ENCODE measurements at regions not wholly inside any gene's neighbourhood (a gene's known extent, or its start where the extent isn't known, plus 50 kb on each side); places are given as distances from the start of the nearest gene placed in this dataset.

GRCh38 chr5:4625206-4625896 is 514.8 kb upstream of the ADAMTS16 start:
- no peaks in the 10 kb centered on the region for H3K9me3 ChIP-seq
- Mint-ChIP-seq H3K36me3 (ENCODE audit: insufficient read depth, unreplicated experiment) (no peaks in the 10 kb centered on the region), H3K27ac (ENCODE audit: unreplicated experiment) (no peak overlapping the region), H3K4me1 (ENCODE audit: low read depth, unreplicated experiment) (no peaks in the 10 kb centered on the region), H3K9me3 (ENCODE audit: unreplicated experiment) (peaks cover 8% of the 10 kb centered on the region), H3K4me3 (ENCODE audit: unreplicated experiment) (no peak overlapping the region), H3K27me3 (ENCODE audit: insufficient read depth, unreplicated experiment) (no peaks in the 10 kb centered on the region)
- no peaks in the 10 kb centered on the region for H3K36me3 ChIP-seq (ENCODE audit: control insufficient read depth, insufficient read depth, low read length)
- CTCF ChIA-PET, result no interaction called here
- no peak overlapping the region for H3K4me3 ChIP-seq (ENCODE audit: low read depth, low read length)
- H3K4me1 ChIP-seq, result no peaks in the 10 kb centered on the region
- TF ChIP-seq CTCF (IDR thresholded peaks at IDR 0.05; ENCODE audit: insufficient read depth in 1 of 2, low read depth in 1 of 2, low read length in 1 of 2, severe bottlenecking in 1 of 2, unreplicated experiment in 1 of 2), result no peak
- BruUV-seq (replicated peaks), result no TSS peak
- no peaks in the 10 kb centered on the region for H3K27me3 ChIP-seq (replicated peaks; ENCODE audit: control insufficient read depth, insufficient read depth, low read length)
- no peak for DNase-seq
- intact Hi-C loops (cut with micrococcal nuclease; ENCODE audit: unreplicated experiment), result no loop called here
- POLR2A ChIA-PET, result no interaction called here

- no TSS peak for BruUV-seq (replicated peaks)
- no peak for TF ChIP-seq CTCF (IDR thresholded peaks at IDR 0.05; ENCODE audit: insufficient read depth in 1 of 2, low read depth in 1 of 2, low read length in 1 of 2, severe bottlenecking in 1 of 2, unreplicated experiment in 1 of 2)
- no peak overlapping the region for H3K4me3 Mint-ChIP-seq (ENCODE audit: unreplicated experiment)
- DNase-seq, result no peak
- no peaks in the 10 kb centered on the region for H3K27me3 ChIP-seq (replicated peaks; ENCODE audit: control insufficient read depth, insufficient read depth, low read length)
- peaks cover 8% of the 10 kb centered on the region for H3K9me3 Mint-ChIP-seq (ENCODE audit: unreplicated experiment)
- H3K4me1 ChIP-seq, result no peaks in the 10 kb centered on the region
- H3K4me1 Mint-ChIP-seq (ENCODE audit: low read depth, unreplicated experiment), result no peaks in the 10 kb centered on the region
- intact Hi-C loops (cut with micrococcal nuclease; ENCODE audit: unreplicated experiment), result no loop called here
- no peak overlapping the region for H3K4me3 ChIP-seq (ENCODE audit: low read depth, low read length)
- POLR2A ChIA-PET, result no interaction called here
- no peaks in the 10 kb centered on the region for H3K9me3 ChIP-seq
- H3K27me3 Mint-ChIP-seq (ENCODE audit: insufficient read depth, unreplicated experiment), result no peaks in the 10 kb centered on the region
- CTCF ChIA-PET, result no interaction called here
- H3K27ac Mint-ChIP-seq (ENCODE audit: unreplicated experiment), result no peak overlapping the region
- H3K36me3 ChIP-seq (ENCODE audit: control insufficient read depth, insufficient read depth, low read length), result no peaks in the 10 kb centered on the region
- H3K36me3 Mint-ChIP-seq (ENCODE audit: insufficient read depth, unreplicated experiment), result no peaks in the 10 kb centered on the region
Measured at GRCh38 chr5:4627131-4627530, 513.0 kb upstream of the ADAMTS16 start.

GRCh38 chr5:4627929-4628328 is 512.2 kb upstream of the ADAMTS16 start:
- no peak overlapping the region for H3K27ac Mint-ChIP-seq (ENCODE audit: unreplicated experiment)
- no peaks in the 10 kb centered on the region for H3K27me3 Mint-ChIP-seq (ENCODE audit: insufficient read depth, unreplicated experiment)
- no peaks in the 10 kb centered on the region for H3K9me3 ChIP-seq

More at GRCh38 chr5:4627929-4628328, 512.2 kb upstream of the ADAMTS16 start:
- no TSS peak for BruUV-seq (replicated peaks)
- no peak for DNase-seq
- Histone ChIP-seq H3K4me3 (ENCODE audit: low read depth, low read length) (no peak overlapping the region), H3K27me3 (replicated peaks; ENCODE audit: control insufficient read depth, insufficient read depth, low read length) (no peaks in the 10 kb centered on the region), H3K4me1 (no peaks in the 10 kb centered on the region), H3K36me3 (ENCODE audit: control insufficient read depth, insufficient read depth, low read length) (no peaks in the 10 kb centered on the region)
- Mint-ChIP-seq H3K9me3 (ENCODE audit: unreplicated experiment) (peaks cover 5% of the 10 kb centered on the region), H3K4me3 (ENCODE audit: unreplicated experiment) (no peak overlapping the region), H3K36me3 (ENCODE audit: insufficient read depth, unreplicated experiment) (no peaks in the 10 kb centered on the region), H3K4me1 (ENCODE audit: low read depth, unreplicated experiment) (no peaks in the 10 kb centered on the region)
- CTCF ChIA-PET, result no interaction called here
- TF ChIP-seq CTCF (IDR thresholded peaks at IDR 0.05; ENCODE audit: insufficient read depth in 1 of 2, low read depth in 1 of 2, low read length in 1 of 2, severe bottlenecking in 1 of 2, unreplicated experiment in 1 of 2), result no peak
- intact Hi-C loops (cut with micrococcal nuclease; ENCODE audit: unreplicated experiment), result no loop called here
- POLR2A ChIA-PET, result no interaction called here

All from Caco-2 (cell line).